CD4-positive, alpha-beta T cell treated with Interleukin-10 for 1 hour (primary cell): ENCODE measurements at regions not wholly inside any gene's neighbourhood (a gene's known extent, or its start where the extent isn't known, plus 50 kb on each side); places are given as distances from the start of the nearest gene placed in this dataset.

ENCODE experiments used
- DNase-seq: peaks from one replicate; pipeline ENCODE4 v3.0.0-alpha.2; 2020

- no peak for DNase-seq
These were observed 50.9 kb upstream of the UNC5B start for GRCh38 chr10:71161425-71161824.
